GM23248 (cell line): ENCODE measurements at regions not wholly inside any gene's neighbourhood (a gene's known extent, or its start where the extent isn't known, plus 50 kb on each side); places are given as distances from the start of the nearest gene placed in this dataset.

Experiments
- EZH2 ChIP-seq: fragments of 200-600 bp; sonication (generic); IDR thresholded peaks from 2 replicates; pipeline ENCODE4 v1.6.1; 2018; ENCODE audit warnings: antibody characterized with exemption, mild to moderate bottlenecking; ENCODE audit not compliant: insufficient read depth, poor library complexity, severe bottlenecking
- EZH2phosphoT487 ChIP-seq: fragments of 200-600 bp; sonication (generic); IDR thresholded peaks from 2 replicates; pipeline ENCODE4 v1.6.1; 2018; ENCODE audit warnings: antibody characterized with exemption, moderate library complexity, mild to moderate bottlenecking, low read depth; ENCODE audit not compliant: insufficient read depth

- TF ChIP-seq EZH2phosphoT487 = no peak
- no peak for TF ChIP-seq EZH2
These were observed 62.2 kb upstream of the TNFRSF21 start for GRCh38 chr6:47371870-47372255.
